Type B pancreatic cell (in vitro differentiated cells): ENCODE measurements at regions not wholly inside any gene's neighbourhood (a gene's known extent, or its start where the extent isn't known, plus 50 kb on each side); places are given as distances from the start of the nearest gene placed in this dataset.

Experiments
- DNase-seq: peaks from one replicate; pipeline ENCODE4 v3.0.0; 2021; ENCODE audit warnings: mixed read lengths; ENCODE audit not compliant: unreplicated experiment; ENCODE audit errors: extremely low spot score
- H3K27ac Mint-ChIP-seq: 2 replicates; pipeline ENCODE4 v1.8.0; 2021; ENCODE audit warnings: mild to moderate bottlenecking, mixed read lengths
- H3K27me3 Mint-ChIP-seq: 2 replicates; pipeline ENCODE4 v1.8.0; 2021; ENCODE audit warnings: mixed read lengths
- H3K36me3 Mint-ChIP-seq: 2 replicates; pipeline ENCODE4 v1.8.0; 2021; ENCODE audit warnings: mixed read lengths
- H3K4me1 Mint-ChIP-seq: one replicate; pipeline ENCODE4 v1.8.0; 2021; ENCODE audit warnings: mixed read lengths; ENCODE audit not compliant: unreplicated experiment
- H3K4me3 Mint-ChIP-seq: 2 replicates; pipeline ENCODE4 v1.8.0; 2021; ENCODE audit warnings: mild to moderate bottlenecking, mixed read lengths
- H3K9me3 Mint-ChIP-seq: 2 replicates; pipeline ENCODE4 v1.8.0; 2021; ENCODE audit warnings: mixed read lengths
- TF ChIP-seq, protein P1 (sequence below): fragments of 200-600 bp; sonication (generic); conservative IDR thresholded peaks from 2 replicates; pipeline ENCODE4 v1.5.0; 2021; ENCODE audit warnings: antibody characterized with exemption, mild to moderate bottlenecking

DNA sequence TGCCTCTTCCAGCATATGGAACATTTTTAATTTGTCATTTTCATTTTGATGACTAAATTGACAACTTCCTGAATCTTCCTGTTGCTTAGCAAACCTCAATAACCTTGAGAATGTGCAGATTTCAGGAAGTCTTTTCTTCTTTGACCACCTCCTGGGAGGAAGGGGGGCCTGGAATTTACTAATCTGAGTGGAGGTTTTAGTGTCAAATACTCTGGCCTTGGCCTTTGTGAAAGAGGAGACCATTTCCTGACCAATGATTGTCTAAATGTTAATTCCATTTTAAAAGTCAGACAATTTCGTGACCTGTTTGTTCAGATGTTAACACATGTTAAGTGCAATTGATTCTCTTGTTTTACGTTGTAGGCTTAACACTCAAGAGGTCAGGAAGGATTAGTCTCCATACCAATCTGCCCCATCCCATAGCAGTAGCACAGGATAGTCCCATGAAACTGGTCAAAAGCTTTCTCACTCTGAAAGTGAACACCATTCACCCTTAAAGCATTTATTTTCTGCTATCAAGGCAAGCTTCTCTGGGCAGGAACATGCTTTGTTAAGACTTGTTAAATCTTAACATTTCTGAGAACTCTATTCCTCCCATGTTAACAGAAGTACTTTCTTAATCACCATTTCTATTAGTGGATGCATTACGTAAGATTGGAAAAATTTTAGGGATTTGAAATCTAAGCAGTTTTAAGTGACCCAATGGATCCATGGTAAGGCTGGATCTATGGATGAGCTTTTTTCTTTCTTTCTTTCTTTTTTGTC, 219.6 kb downstream of the RND3 start:
- H3K4me1 Mint-ChIP-seq, result peaks cover 14% of the 10 kb centered on the region
- no peak overlapping the region for H3K4me3 Mint-ChIP-seq
- H3K27me3 Mint-ChIP-seq, result no peaks in the 10 kb centered on the region
- no peak overlapping the region for H3K27ac Mint-ChIP-seq
- H3K36me3 Mint-ChIP-seq, result no peaks in the 10 kb centered on the region
- no peak for DNase-seq
- no peaks in the 10 kb centered on the region for H3K9me3 Mint-ChIP-seq
- TF ChIP-seq, protein P1, sequence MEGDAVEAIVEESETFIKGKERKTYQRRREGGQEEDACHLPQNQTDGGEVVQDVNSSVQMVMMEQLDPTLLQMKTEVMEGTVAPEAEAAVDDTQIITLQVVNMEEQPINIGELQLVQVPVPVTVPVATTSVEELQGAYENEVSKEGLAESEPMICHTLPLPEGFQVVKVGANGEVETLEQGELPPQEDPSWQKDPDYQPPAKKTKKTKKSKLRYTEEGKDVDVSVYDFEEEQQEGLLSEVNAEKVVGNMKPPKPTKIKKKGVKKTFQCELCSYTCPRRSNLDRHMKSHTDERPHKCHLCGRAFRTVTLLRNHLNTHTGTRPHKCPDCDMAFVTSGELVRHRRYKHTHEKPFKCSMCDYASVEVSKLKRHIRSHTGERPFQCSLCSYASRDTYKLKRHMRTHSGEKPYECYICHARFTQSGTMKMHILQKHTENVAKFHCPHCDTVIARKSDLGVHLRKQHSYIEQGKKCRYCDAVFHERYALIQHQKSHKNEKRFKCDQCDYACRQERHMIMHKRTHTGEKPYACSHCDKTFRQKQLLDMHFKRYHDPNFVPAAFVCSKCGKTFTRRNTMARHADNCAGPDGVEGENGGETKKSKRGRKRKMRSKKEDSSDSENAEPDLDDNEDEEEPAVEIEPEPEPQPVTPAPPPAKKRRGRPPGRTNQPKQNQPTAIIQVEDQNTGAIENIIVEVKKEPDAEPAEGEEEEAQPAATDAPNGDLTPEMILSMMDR, result no peak

DNA sequence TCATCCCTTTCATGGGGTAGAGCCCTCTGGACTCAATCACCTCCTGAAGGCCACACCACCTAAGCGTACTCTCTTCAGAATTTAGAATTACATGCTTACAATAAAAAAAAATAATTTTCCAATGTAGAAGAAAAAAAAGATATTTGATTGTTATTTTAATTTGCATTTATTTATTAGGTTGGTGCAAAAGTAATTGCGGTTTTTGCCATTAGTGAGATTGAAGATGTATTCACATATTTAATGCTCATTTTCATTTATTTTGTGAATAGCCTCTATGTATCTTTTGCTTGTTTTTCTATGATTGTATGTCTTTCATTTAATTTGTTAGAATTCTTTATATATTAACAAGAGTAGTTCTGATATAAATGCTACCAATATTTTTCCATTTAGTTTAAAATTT, 220.5 kb downstream of the RND3 start:
- Mint-ChIP-seq H3K27ac (no peak overlapping the region), H3K36me3 (no peaks in the 10 kb centered on the region)
- TF ChIP-seq, protein P1, result no peak

DNA sequence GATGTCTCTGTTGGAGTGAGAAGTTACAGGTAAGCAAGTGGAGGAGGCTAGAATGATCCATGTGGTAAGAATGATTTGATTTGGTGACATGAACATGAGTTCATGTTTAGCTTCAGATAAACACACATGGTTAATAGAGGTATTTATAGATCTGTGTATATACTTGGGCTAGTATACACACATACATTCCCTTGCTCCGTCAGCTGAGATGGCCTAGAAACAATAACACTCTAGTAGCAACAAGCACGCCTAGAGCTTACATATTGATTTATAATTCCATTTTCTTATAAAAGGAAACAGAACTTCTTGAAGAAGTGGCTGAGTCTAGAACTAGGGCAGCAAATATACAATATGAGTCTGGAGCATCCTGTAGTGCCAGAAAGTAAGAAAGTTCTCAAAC, 223.0 kb downstream of the RND3 start:
- no peak overlapping the region for H3K27ac Mint-ChIP-seq
- TF ChIP-seq, protein P1, result no peak
- DNase-seq, result no peak
- peaks cover 14% of the 10 kb centered on the region for H3K9me3 Mint-ChIP-seq
- no peaks in the 10 kb centered on the region for H3K27me3 Mint-ChIP-seq
- no peaks in the 10 kb centered on the region for H3K36me3 Mint-ChIP-seq
- H3K4me3 Mint-ChIP-seq, result no peak overlapping the region
- H3K4me1 Mint-ChIP-seq, result peaks cover 7% of the 10 kb centered on the region

More for the DNA sequence above, 220.5 kb downstream of the RND3 start:
- DNase-seq, result no peak
- peaks cover 3% of the 10 kb centered on the region for H3K9me3 Mint-ChIP-seq
- H3K4me3 Mint-ChIP-seq, result no peak overlapping the region
- H3K27me3 Mint-ChIP-seq, result no peaks in the 10 kb centered on the region
- H3K4me1 Mint-ChIP-seq, result peaks cover 12% of the 10 kb centered on the region

DNA sequence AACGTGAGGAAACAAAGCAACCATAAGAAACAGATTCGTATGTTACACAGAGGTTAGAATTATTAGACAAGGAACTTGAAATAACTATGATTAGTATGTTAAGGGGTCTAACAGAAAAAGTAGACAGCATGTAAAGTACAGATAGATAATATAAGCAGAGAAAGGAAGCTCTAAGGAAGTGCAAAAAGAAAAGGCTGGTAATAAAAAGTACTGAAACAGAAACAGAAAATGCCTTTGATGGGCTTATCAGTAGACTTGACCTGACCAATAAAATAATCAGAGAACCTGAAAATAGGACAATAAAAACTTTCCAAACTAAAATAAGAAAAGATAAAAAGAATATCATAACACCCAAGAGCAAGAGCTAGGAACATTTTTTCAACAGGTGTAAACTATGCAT, 225.8 kb downstream of the RND3 start:
- Mint-ChIP-seq H3K27ac (no peak overlapping the region), H3K4me3 (no peak overlapping the region), H3K9me3 (peaks cover 17% of the 10 kb centered on the region), H3K4me1 (peaks cover 3% of the 10 kb centered on the region), H3K36me3 (no peaks in the 10 kb centered on the region), H3K27me3 (no peaks in the 10 kb centered on the region)
- TF ChIP-seq, protein P1, result no peak
- no peak for DNase-seq

DNA sequence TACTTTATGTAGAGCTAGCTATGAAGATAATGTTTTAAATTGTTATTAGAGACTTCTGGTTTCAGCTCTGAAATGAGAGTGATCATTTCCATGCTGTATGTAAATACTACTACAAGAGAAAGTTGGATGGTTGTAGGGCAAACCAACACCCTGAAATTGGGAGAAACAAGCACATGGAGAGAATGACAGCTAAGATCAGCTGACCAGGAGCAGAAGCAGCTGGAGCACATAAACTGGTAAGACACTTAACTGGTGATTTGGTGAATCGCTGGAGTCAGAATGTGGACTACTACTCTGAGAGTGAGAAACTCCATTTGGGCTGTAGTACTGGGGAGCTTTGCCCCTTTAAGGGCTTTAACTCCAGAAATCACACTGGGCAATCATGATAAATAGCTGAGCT, 226.8 kb downstream of the RND3 start:
- Mint-ChIP-seq H3K4me1 (peaks cover 5% of the 10 kb centered on the region), H3K9me3 (peaks cover 18% of the 10 kb centered on the region), H3K36me3 (no peaks in the 10 kb centered on the region), H3K27me3 (no peaks in the 10 kb centered on the region), H3K4me3 (no peak overlapping the region), H3K27ac (no peak overlapping the region)
- DNase-seq, result no peak
- TF ChIP-seq, protein P1, result no peak
